ENCODE measurements at regions not wholly inside any gene's neighbourhood (a gene's known extent, or its start where the extent isn't known, plus 50 kb on each side); places are given as distances from the start of the nearest gene placed in this dataset.

GRCh38 chr17:69761767-69762321 lies 313.2 kb upstream of the KCNJ16 start:
- intact Hi-C loops (cut with micrococcal nuclease), result no loop called here

- intact Hi-C loops (cut with micrococcal nuclease), result no loop called here
Observed at GRCh38 chr17:69762359-69762758, 312.7 kb upstream of the KCNJ16 start.

GRCh38 chr17:69762766-69763165 lies 312.3 kb upstream of the KCNJ16 start:
- intact Hi-C loops (cut with micrococcal nuclease), result no loop called here

- intact Hi-C loops (cut with micrococcal nuclease), result no loop called here
Observed at GRCh38 chr17:69763503-69763902, 311.5 kb upstream of the KCNJ16 start.

- intact Hi-C loops (cut with micrococcal nuclease), result no loop called here
Observed at GRCh38 chr17:69764146-69764545, 310.9 kb upstream of the KCNJ16 start.

- intact Hi-C loops (cut with micrococcal nuclease), result no loop called here
Observed at GRCh38 chr17:69769050-69769449, 306.0 kb upstream of the KCNJ16 start.

- intact Hi-C loops (cut with micrococcal nuclease), result no loop called here
Observed at GRCh38 chr17:69773081-69773480, 301.9 kb upstream of the KCNJ16 start.

- intact Hi-C loops (cut with micrococcal nuclease), result no loop called here
Observed at GRCh38 chr17:69779378-69780214, 295.4 kb upstream of the KCNJ16 start.

GRCh38 chr17:69783865-69784264 lies 291.2 kb upstream of the KCNJ16 start:
- intact Hi-C loops (cut with micrococcal nuclease), result no loop called here

- intact Hi-C loops (cut with micrococcal nuclease), result no loop called here
Observed at GRCh38 chr17:69788957-69789356, 286.1 kb upstream of the KCNJ16 start.

- intact Hi-C loops (cut with micrococcal nuclease), result no loop called here
Observed at GRCh38 chr17:69796078-69796477, 278.9 kb upstream of the KCNJ16 start.

GRCh38 chr17:69800870-69801269 lies 274.2 kb upstream of the KCNJ16 start:
- intact Hi-C loops (cut with micrococcal nuclease), result no loop called here

- intact Hi-C loops (cut with micrococcal nuclease), result no loop called here
Observed at GRCh38 chr17:69801368-69801767, 273.7 kb upstream of the KCNJ16 start.

- intact Hi-C loops (cut with micrococcal nuclease), result no loop called here
Observed at GRCh38 chr17:69802045-69802740, 272.8 kb upstream of the KCNJ16 start.

- intact Hi-C loops (cut with micrococcal nuclease), result no loop called here
Observed at GRCh38 chr17:69809331-69809730, 265.7 kb upstream of the KCNJ16 start.

- intact Hi-C loops (cut with micrococcal nuclease), result loop anchor here (10.0 kb wide), 1 partner anchor 64 kb away; no protein-coding TSS in a partner anchor
Observed at GRCh38 chr17:69810326-69810965, 264.6 kb upstream of the KCNJ16 start.

- intact Hi-C loops (cut with micrococcal nuclease), result loop anchor here (10.0 kb wide), 1 partner anchor 62 kb away; no protein-coding TSS in a partner anchor
Observed at GRCh38 chr17:69812240-69812837, 262.7 kb upstream of the KCNJ16 start.

GRCh38 chr17:69814031-69814430 lies 261.0 kb upstream of the KCNJ16 start:
- intact Hi-C loops (cut with micrococcal nuclease), result loop anchor here (10.0 kb wide), 1 partner anchor 61 kb away; no protein-coding TSS in a partner anchor

- intact Hi-C loops (cut with micrococcal nuclease), result loop anchor here (10.0 kb wide), 1 partner anchor 59 kb away; no protein-coding TSS in a partner anchor
Observed at GRCh38 chr17:69815406-69815805, 259.6 kb upstream of the KCNJ16 start.

- intact Hi-C loops (cut with micrococcal nuclease), result loop anchor here (10.0 kb wide), 1 partner anchor 56 kb away; no protein-coding TSS in a partner anchor
Observed at GRCh38 chr17:69818467-69818866, 256.6 kb upstream of the KCNJ16 start.
